ENCODE measurements at regions not wholly inside any gene's neighbourhood (a gene's known extent, or its start where the extent isn't known, plus 50 kb on each side); places are given as distances from the start of the nearest gene placed in this dataset.

DNA sequence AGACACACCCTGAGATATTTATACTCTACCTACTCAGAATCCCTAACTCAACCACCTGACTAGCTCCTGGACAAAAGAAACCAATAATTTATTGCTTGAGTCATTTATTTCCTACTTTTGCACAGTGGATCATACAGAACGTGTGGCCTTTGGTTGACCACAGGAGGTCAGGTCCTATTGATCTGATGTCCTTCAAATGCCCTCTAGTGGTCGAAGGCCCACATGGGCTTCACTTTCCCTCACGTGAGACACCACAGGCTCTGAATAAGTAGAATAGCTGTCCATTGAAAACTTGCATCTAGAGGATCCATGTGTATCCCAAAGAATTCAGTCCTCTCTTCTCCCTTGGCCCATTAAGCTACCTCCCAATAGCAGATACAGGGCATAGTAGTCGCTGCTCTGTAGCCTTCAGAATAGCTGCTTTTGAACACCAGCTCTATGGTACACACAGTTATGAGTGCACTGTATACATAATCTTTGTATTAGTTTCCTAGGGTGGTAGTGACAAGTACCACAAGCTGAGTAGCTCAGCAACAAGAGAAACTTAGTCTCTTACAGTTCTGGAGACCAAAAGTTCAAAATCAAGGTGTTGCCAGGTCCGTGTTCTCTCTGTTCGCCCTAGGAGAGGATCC, 177.6 kb upstream of the SMARCA2 start:
- TF ChIP-seq, protein P1, sequence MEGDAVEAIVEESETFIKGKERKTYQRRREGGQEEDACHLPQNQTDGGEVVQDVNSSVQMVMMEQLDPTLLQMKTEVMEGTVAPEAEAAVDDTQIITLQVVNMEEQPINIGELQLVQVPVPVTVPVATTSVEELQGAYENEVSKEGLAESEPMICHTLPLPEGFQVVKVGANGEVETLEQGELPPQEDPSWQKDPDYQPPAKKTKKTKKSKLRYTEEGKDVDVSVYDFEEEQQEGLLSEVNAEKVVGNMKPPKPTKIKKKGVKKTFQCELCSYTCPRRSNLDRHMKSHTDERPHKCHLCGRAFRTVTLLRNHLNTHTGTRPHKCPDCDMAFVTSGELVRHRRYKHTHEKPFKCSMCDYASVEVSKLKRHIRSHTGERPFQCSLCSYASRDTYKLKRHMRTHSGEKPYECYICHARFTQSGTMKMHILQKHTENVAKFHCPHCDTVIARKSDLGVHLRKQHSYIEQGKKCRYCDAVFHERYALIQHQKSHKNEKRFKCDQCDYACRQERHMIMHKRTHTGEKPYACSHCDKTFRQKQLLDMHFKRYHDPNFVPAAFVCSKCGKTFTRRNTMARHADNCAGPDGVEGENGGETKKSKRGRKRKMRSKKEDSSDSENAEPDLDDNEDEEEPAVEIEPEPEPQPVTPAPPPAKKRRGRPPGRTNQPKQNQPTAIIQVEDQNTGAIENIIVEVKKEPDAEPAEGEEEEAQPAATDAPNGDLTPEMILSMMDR (conservative IDR thresholded peaks at IDR 0.05; ENCODE audit: low read depth, low read length): peak; percentile 25; the same call in 1 of the 2 replicates
- TF ChIP-seq EZH2phosphoT487 (IDR thresholded peaks at IDR 0.05; ENCODE audit: borderline replicate concordance, low read length): no peak
- no peak for TF ChIP-seq EZH2 (IDR thresholded peaks at IDR 0.05; ENCODE audit: low read length, unreplicated experiment)
